PC-9 (cell line): ENCODE measurements at regions not wholly inside any gene's neighbourhood (a gene's known extent, or its start where the extent isn't known, plus 50 kb on each side); places are given as distances from the start of the nearest gene placed in this dataset.

Experiments used
- EZH2 ChIP-seq: fragments of 200-600 bp; sonication (generic); IDR thresholded peaks from 2 replicates; pipeline ENCODE4 v1.8.0; 2017; ENCODE audit warnings: antibody characterized with exemption, low read depth
- TF ChIP-seq, protein P1 (sequence below): fragments of 200-600 bp; sonication (generic); conservative IDR thresholded peaks from 2 replicates; pipeline ENCODE4 v1.6.1; 2017; ENCODE audit warnings: mixed run types, antibody characterized with exemption, mild to moderate bottlenecking, moderate library complexity

DNA sequence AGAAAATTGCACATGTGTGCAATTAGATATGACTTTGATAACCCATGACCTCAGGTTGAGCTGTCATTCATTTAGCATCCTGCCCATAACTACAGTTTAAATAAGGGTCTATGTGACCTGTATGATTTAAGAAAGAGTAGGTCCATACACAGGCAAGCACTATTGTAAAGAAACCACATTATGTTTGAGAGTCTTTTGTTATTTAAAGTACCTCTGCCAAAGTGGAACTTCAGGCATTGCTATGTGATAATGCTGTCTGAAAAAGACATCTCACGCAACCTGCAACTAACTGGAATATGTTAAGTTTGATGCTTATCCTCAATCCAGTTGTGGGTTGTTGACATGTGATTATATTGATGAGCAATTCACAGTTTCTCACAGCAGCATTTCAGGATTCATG lies 317.0 kb downstream of the TMEM161B start:
- TF ChIP-seq, protein P1, sequence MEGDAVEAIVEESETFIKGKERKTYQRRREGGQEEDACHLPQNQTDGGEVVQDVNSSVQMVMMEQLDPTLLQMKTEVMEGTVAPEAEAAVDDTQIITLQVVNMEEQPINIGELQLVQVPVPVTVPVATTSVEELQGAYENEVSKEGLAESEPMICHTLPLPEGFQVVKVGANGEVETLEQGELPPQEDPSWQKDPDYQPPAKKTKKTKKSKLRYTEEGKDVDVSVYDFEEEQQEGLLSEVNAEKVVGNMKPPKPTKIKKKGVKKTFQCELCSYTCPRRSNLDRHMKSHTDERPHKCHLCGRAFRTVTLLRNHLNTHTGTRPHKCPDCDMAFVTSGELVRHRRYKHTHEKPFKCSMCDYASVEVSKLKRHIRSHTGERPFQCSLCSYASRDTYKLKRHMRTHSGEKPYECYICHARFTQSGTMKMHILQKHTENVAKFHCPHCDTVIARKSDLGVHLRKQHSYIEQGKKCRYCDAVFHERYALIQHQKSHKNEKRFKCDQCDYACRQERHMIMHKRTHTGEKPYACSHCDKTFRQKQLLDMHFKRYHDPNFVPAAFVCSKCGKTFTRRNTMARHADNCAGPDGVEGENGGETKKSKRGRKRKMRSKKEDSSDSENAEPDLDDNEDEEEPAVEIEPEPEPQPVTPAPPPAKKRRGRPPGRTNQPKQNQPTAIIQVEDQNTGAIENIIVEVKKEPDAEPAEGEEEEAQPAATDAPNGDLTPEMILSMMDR, result no peak
- no peak for TF ChIP-seq EZH2
